HEK293T (cell line): ENCODE measurements at regions not wholly inside any gene's neighbourhood (a gene's known extent, or its start where the extent isn't known, plus 50 kb on each side); places are given as distances from the start of the nearest gene placed in this dataset.

Experiments
- BHLHE40 ChIP-seq: fragments of 450-650 bp; IDR thresholded peaks from 2 replicates; pipeline ENCODE4 v1.6.1; 2016; ENCODE audit warnings: mild to moderate bottlenecking, moderate library complexity, borderline replicate concordance
- ELF4 ChIP-seq: fragments of 450-650 bp; IDR thresholded peaks from 2 replicates; pipeline ENCODE4 v1.6.1; 2017; ENCODE audit warnings: antibody characterized with exemption
- FOXA1 ChIP-seq: fragments of 450-650 bp; IDR thresholded peaks from 2 replicates; pipeline ENCODE4 v1.6.1; 2016; ENCODE audit warnings: mild to moderate bottlenecking
- FOXM1 ChIP-seq: fragments of 450-650 bp; IDR thresholded peaks from 2 replicates; pipeline ENCODE4 v1.6.1; 2017; ENCODE audit warnings: mild to moderate bottlenecking, borderline replicate concordance
- LEF1 ChIP-seq: fragments of 450-650 bp; IDR thresholded peaks from 2 replicates; pipeline ENCODE4 v1.6.1; 2017; ENCODE audit warnings: mild to moderate bottlenecking, borderline replicate concordance
- TARDBP ChIP-seq: fragments of 450-650 bp; IDR thresholded peaks from 2 replicates; pipeline ENCODE4 v1.6.1; 2016
- ZNF384 ChIP-seq: fragments of 450-650 bp; IDR thresholded peaks from 2 replicates; pipeline ENCODE4 v1.6.1; 2016

GRCh38 chr13:57899096-57899495 lies 267.6 kb downstream of the PCDH17 start:
- TF ChIP-seq FOXA1 (no peak), FOXM1 (no peak), TARDBP (no peak), ELF4 (no peak), LEF1 (no peak), BHLHE40 (no peak), ZNF384 (no peak)
